SK-N-SH (cell line): ENCODE measurements at regions not wholly inside any gene's neighbourhood (a gene's known extent, or its start where the extent isn't known, plus 50 kb on each side); places are given as distances from the start of the nearest gene placed in this dataset.

ENCODE experiments used
- EP300 ChIP-seq, 2 experiments: IDR thresholded peaks; 2 replicates each; pipeline versions ENCODE4 v1.4.0 to v1.6.1; 2012; ENCODE audit warnings: borderline replicate concordance in 1 of 2, low read depth in 1 of 2, low read length in 1 of 2
- USF1 ChIP-seq: IDR thresholded peaks from 2 replicates; pipeline ENCODE4 v1.4.0; 2012; ENCODE audit warnings: low read depth, borderline replicate concordance

GRCh38 chr7:52302765-52303520, 732.5 kb upstream of the POM121L12 start:
- TF ChIP-seq USF1 (no peak), EP300 (IDR thresholded peaks at IDR 0.05; ENCODE audit: borderline replicate concordance in 1 of 2, low read depth in 1 of 2, low read length in 1 of 2) (no peak)
